ENCODE measurements at regions not wholly inside any gene's neighbourhood (a gene's known extent, or its start where the extent isn't known, plus 50 kb on each side); places are given as distances from the start of the nearest gene placed in this dataset.

DNA sequence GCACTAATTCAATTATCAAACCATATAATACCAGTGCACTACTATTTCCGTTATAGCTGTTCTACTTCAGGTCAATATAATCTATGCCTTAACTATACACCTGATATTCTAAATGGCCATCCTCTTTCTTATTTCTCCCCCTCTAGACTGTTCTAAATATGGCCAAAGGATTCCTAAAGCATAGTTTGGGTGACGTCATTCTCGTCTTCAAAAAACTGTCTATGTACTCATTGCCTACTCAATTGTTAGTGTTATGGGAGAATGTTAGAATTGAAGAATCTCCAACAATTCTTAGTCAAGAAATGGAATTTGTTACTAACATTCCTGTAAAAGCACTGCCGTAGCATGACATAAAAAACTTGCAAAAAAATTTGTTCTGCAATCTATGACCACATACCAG, 431.1 kb upstream of the ANO3 start:
- ChIA-PET CTCF (no interaction called here), RAD21 (ENCODE audit: low non-redundant PET in 1 of 2, low total read pairs in 2 of 2, uncharacterized antibody in 2 of 2, unreplicated experiment in 2 of 2) (no interaction called here), POLR2A (no interaction called here)
- H3K9me2 ChIP-seq (ENCODE audit: insufficient read depth) = no peaks in the 10 kb centered on the region
- no peak for TF ChIP-seq CEBPB (IDR thresholded peaks at IDR 0.05; ENCODE audit: low read depth)
- TF ChIP-seq YY1 (IDR thresholded peaks at IDR 0.05; ENCODE audit: extremely low read depth, insufficient replicate concordance, low read depth, low read length) = no peak
- TF ChIP-seq FOSL1 (IDR thresholded peaks at IDR 0.05; ENCODE audit: low read depth) = no peak
- TF ChIP-seq, protein P1, sequence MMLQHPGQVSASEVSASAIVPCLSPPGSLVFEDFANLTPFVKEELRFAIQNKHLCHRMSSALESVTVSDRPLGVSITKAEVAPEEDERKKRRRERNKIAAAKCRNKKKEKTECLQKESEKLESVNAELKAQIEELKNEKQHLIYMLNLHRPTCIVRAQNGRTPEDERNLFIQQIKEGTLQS (IDR thresholded peaks at IDR 0.05) = no peak
- no peak for TF ChIP-seq ZFX (IDR thresholded peaks at IDR 0.05)
- TF ChIP-seq, protein P2, sequence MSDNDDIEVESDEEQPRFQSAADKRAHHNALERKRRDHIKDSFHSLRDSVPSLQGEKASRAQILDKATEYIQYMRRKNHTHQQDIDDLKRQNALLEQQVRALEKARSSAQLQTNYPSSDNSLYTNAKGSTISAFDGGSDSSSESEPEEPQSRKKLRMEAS (IDR thresholded peaks at IDR 0.05) = no peak
- no peak for TF ChIP-seq POLR2AphosphoS5 (IDR thresholded peaks at IDR 0.05; ENCODE audit: low read depth, low read length)
- no peak for TF ChIP-seq SIN3A (IDR thresholded peaks at IDR 0.05; ENCODE audit: low read depth)
- TF ChIP-seq SRF (IDR thresholded peaks at IDR 0.05; ENCODE audit: low read depth) = no peak
- TF ChIP-seq EZH2phosphoT487 (IDR thresholded peaks at IDR 0.05; ENCODE audit: borderline replicate concordance) = no peak
- TF ChIP-seq CTCF (IDR thresholded peaks at IDR 0.05 in 2 of 3, conservative IDR thresholded peaks at IDR 0.05 in 1 of 3; ENCODE audit: borderline replicate concordance in 1 of 3, insufficient read depth in 1 of 3, low read depth in 2 of 3, low read length in 2 of 3) = no peak
- DNase-seq (ENCODE audit: low read depth, low spot score) = no peak
- intact Hi-C loops (cut with micrococcal nuclease) = no loop called here
- H3K79me2 ChIP-seq (ENCODE audit: insufficient read depth, low read length) = no peaks in the 10 kb centered on the region
- H3K4me1 ChIP-seq (ENCODE audit: control insufficient read depth in 1 of 2, insufficient read depth in 2 of 2, low read length in 2 of 2) = no peaks in the 10 kb centered on the region
- H3K36me3 ChIP-seq (ENCODE audit: control insufficient read depth in 1 of 2, insufficient read depth in 2 of 2, low read length in 2 of 2) = no peaks in the 10 kb centered on the region
- H4K20me1 ChIP-seq (ENCODE audit: insufficient read depth) = no peaks in the 10 kb centered on the region
- H3K9me3 ChIP-seq (ENCODE audit: control insufficient read depth in 1 of 2, insufficient read depth in 1 of 2, low read depth in 1 of 2, low read length in 2 of 2) = peaks cover 13 to 21% of the 10 kb centered on the region in 2 experiments; a peak in 3 of 4 replicates
- no peaks in the 10 kb centered on the region for H3K27me3 ChIP-seq (ENCODE audit: insufficient read depth, low read length)
- no peak overlapping the region for H3K9ac ChIP-seq (ENCODE audit: low read length)
- no peak for ATAC-seq
- no peak overlapping the region for H3K4me3 ChIP-seq (replicated peaks in 1 of 2; ENCODE audit: low read depth in 1 of 2, low read length in 2 of 2)
- no peak overlapping the region for H2AFZ ChIP-seq (ENCODE audit: low read depth, low read length, poor library complexity, severe bottlenecking)
- H3K27ac ChIP-seq (ENCODE audit: low read depth, low read length) = no peak overlapping the region
- H3K4me2 ChIP-seq (ENCODE audit: low read length) = no peak overlapping the region
- BruUV-seq (replicated peaks) = no TSS peak

Measured in HCT116 (cell line).